ENCODE measurements at regions not wholly inside any gene's neighbourhood (a gene's known extent, or its start where the extent isn't known, plus 50 kb on each side); places are given as distances from the start of the nearest gene placed in this dataset.

DNA sequence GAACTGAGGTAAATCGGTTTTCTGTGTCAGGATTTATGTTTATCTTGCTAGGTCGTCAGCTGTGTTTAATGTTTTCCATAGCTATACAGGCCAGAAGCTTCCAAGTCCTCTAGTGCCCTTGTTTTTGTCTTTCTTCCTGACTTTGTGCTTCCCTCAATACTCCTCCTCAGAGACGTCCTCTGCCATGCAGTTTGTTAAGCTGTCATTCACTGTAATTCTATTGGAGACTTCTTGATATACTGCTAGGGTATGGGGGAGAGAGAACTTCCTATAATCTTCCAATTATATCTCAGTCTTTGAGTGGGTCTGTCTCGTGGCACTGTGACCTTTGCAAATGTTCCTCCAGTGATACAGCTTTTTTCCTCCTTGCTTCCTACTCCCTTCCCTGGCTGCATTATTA is 327.3 kb upstream of the ANO5 start:
- H3K4me1 ChIP-seq = no peaks in the 10 kb centered on the region
- DNase-seq (no peak), ATAC-seq (no peak)
- intact Hi-C loops (cut with DNase I) = no loop called here
- no peak overlapping the region for H3K4me3 ChIP-seq
- no peak overlapping the region for H3K27ac ChIP-seq
- TF ChIP-seq, protein P1, sequence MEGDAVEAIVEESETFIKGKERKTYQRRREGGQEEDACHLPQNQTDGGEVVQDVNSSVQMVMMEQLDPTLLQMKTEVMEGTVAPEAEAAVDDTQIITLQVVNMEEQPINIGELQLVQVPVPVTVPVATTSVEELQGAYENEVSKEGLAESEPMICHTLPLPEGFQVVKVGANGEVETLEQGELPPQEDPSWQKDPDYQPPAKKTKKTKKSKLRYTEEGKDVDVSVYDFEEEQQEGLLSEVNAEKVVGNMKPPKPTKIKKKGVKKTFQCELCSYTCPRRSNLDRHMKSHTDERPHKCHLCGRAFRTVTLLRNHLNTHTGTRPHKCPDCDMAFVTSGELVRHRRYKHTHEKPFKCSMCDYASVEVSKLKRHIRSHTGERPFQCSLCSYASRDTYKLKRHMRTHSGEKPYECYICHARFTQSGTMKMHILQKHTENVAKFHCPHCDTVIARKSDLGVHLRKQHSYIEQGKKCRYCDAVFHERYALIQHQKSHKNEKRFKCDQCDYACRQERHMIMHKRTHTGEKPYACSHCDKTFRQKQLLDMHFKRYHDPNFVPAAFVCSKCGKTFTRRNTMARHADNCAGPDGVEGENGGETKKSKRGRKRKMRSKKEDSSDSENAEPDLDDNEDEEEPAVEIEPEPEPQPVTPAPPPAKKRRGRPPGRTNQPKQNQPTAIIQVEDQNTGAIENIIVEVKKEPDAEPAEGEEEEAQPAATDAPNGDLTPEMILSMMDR (IDR thresholded peaks at IDR 0.05) = no peak
- no peak for TF ChIP-seq POLR2A (IDR thresholded peaks at IDR 0.05)
- 26 to 44% (median 31%) methylated on average over 4 of the region's 4 CpGs for WGBS, 4 donors
- no peaks in the 10 kb centered on the region for H3K36me3 ChIP-seq
- no peaks in the 10 kb centered on the region for H3K9me3 ChIP-seq
- H3K27me3 ChIP-seq = no peaks in the 10 kb centered on the region

DNA sequence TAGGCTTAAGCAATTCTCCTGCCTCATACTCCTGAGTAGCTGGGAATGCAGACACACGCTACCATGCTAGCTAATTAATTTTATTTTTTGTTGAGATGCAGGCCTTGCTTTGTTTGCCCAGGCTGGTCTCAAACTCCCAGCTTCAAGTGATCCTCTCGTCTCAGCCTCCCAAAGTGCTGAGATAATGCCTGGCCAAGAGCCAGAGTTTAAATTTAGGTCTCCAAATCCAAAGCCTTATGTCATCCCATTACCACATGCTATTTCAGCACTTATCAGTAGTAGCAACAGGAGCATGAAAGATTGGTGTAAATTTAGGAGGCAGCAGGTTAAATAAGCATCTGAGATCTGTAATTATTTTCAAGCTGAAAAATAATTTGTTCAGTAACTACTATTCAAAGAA is 326.1 kb upstream of the ANO5 start:
- no peak for ATAC-seq
- Histone ChIP-seq H3K27ac (no peak overlapping the region), H3K27me3 (no peaks in the 10 kb centered on the region), H3K4me3 (no peak overlapping the region), H3K4me1 (no peaks in the 10 kb centered on the region), H3K36me3 (no peaks in the 10 kb centered on the region), H3K9me3 (no peaks in the 10 kb centered on the region)
- intact Hi-C loops (cut with DNase I) = no loop called here
- TF ChIP-seq POLR2A (IDR thresholded peaks at IDR 0.05) = no peak
- TF ChIP-seq, protein P1 (IDR thresholded peaks at IDR 0.05) = no peak
- DNase-seq = no peak
- WGBS, 4 donors = 23 to 49% (median 43%) methylated on average over 2 of the region's 2 CpGs

- ATAC-seq (no peak), DNase-seq (no peak)
- Histone ChIP-seq H3K4me3 (no peak overlapping the region), H3K4me1 (no peaks in the 10 kb centered on the region), H3K9me3 (peaks cover 0 to 4% (median 0%) of the 10 kb centered on the region in 12 donors), H3K36me3 (no peaks in the 10 kb centered on the region), H3K27ac (no peak overlapping the region), H3K27me3 (no peaks in the 10 kb centered on the region)
- TF ChIP-seq POLR2A (IDR thresholded peaks at IDR 0.05) = no peak
- TF ChIP-seq, protein P1 (IDR thresholded peaks at IDR 0.05) = no peak
- intact Hi-C loops (cut with DNase I) = no loop called here
Measured at GRCh38 chr11:21877151-21877550, 315.7 kb upstream of the ANO5 start.

DNA sequence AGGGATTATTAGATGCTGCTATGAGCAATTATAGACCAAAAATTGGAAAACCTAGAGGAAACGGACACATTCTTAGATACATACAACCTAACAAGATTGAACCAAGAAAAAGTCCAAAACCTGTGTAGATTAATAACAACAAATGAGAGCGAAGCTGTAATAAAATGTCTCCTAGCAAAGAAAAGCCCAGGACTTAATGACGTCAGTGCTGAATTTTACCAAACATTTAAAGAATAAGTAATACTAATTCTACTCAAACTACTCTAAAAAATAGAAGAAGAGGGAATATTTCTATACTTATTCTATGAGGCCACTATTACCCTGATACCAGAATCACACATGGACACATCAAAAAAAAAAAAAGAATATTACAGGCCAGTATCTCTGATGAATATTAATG is 309.5 kb upstream of the ANO5 start:
- no peak for ATAC-seq
- intact Hi-C loops (cut with DNase I) = no loop called here
- TF ChIP-seq POLR2A (IDR thresholded peaks at IDR 0.05) = no peak
- TF ChIP-seq, protein P1 (IDR thresholded peaks at IDR 0.05) = no peak
- Histone ChIP-seq H3K27ac (no peak overlapping the region), H3K4me3 (no peak overlapping the region), H3K4me1 (no peaks in the 10 kb centered on the region), H3K27me3 (no peaks in the 10 kb centered on the region), H3K36me3 (no peaks in the 10 kb centered on the region), H3K9me3 (peaks cover 0 to 14% (median 0%) of the 10 kb centered on the region in 12 donors)
- DNase-seq = no peak
- 75 to 93% (median 82%) methylated on average over 3 of the region's 3 CpGs for WGBS, 4 donors

Measured in heart left ventricle (tissue), 16 donors.